ENCODE measurements at regions not wholly inside any gene's neighbourhood (a gene's known extent, or its start where the extent isn't known, plus 50 kb on each side); places are given as distances from the start of the nearest gene placed in this dataset.

- Histone ChIP-seq H3K27me3 (ENCODE audit: control insufficient read depth, low read length) (no peaks in the 10 kb centered on the region), H3K4me3 (ENCODE audit: low read length) (no peak overlapping the region), H3K36me3 (ENCODE audit: control insufficient read depth, low read length) (no peaks in the 10 kb centered on the region), H3K9me2 (replicated peaks; ENCODE audit: control insufficient read depth, low read length) (no peaks in the 10 kb centered on the region), H3K79me2 (ENCODE audit: control insufficient read depth, low read length) (no peaks in the 10 kb centered on the region), H3K9me3 (ENCODE audit: control insufficient read depth, insufficient read depth, low read length) (no peaks in the 10 kb centered on the region), H4K20me1 (ENCODE audit: control insufficient read depth, insufficient read depth, low read depth, low read length) (no peaks in the 10 kb centered on the region), H3F3A (ENCODE audit: control insufficient read depth, insufficient read depth) (no peaks in the 10 kb centered on the region), H3K4me1 (ENCODE audit: control insufficient read depth, low read length) (no peaks in the 10 kb centered on the region), H3K4me2 (ENCODE audit: low read length) (no peak overlapping the region), H3K27ac (ENCODE audit: low read depth, low read length) (no peak overlapping the region)
- TF ChIP-seq CTCF (IDR thresholded peaks at IDR 0.05; ENCODE audit: low read depth, low read length, poor library complexity, severe bottlenecking) = no peak
- TF ChIP-seq EZH2phosphoT487 (IDR thresholded peaks at IDR 0.05; ENCODE audit: borderline replicate concordance, low read length) = no peak
These were observed 305.1 kb upstream of the LYZL1 start for GRCh38 chr10:28983799-28984198.

GRCh38 chr10:28984431-28984830 lies 304.4 kb upstream of the LYZL1 start:
- H3K9me2 ChIP-seq (replicated peaks; ENCODE audit: control insufficient read depth, low read length) = no peaks in the 10 kb centered on the region

GRCh38 chr10:28985137-28985885 lies 303.6 kb upstream of the LYZL1 start:
- H3K4me3 ChIP-seq (ENCODE audit: low read length) = no peak overlapping the region
- no peaks in the 10 kb centered on the region for H3F3A ChIP-seq (ENCODE audit: control insufficient read depth, insufficient read depth)
- no peaks in the 10 kb centered on the region for H3K9me2 ChIP-seq (replicated peaks; ENCODE audit: control insufficient read depth, low read length)
- H3K27me3 ChIP-seq (ENCODE audit: control insufficient read depth, low read length) = no peaks in the 10 kb centered on the region
- TF ChIP-seq CTCF (IDR thresholded peaks at IDR 0.05; ENCODE audit: low read depth, low read length, poor library complexity, severe bottlenecking) (no peak), EZH2phosphoT487 (IDR thresholded peaks at IDR 0.05; ENCODE audit: borderline replicate concordance, low read length) (no peak)
- H3K4me2 ChIP-seq (ENCODE audit: low read length) = no peak overlapping the region
- no peaks in the 10 kb centered on the region for H3K9me3 ChIP-seq (ENCODE audit: control insufficient read depth, insufficient read depth, low read length)
- H3K4me1 ChIP-seq (ENCODE audit: control insufficient read depth, low read length) = no peaks in the 10 kb centered on the region
- H3K79me2 ChIP-seq (ENCODE audit: control insufficient read depth, low read length) = no peaks in the 10 kb centered on the region
- no peak overlapping the region for H3K27ac ChIP-seq (ENCODE audit: low read depth, low read length)
- no peaks in the 10 kb centered on the region for H4K20me1 ChIP-seq (ENCODE audit: control insufficient read depth, insufficient read depth, low read depth, low read length)
- no peaks in the 10 kb centered on the region for H3K36me3 ChIP-seq (ENCODE audit: control insufficient read depth, low read length)

More at GRCh38 chr10:28984431-28984830, 304.4 kb upstream of the LYZL1 start:
- Histone ChIP-seq H3K9me3 (ENCODE audit: control insufficient read depth, insufficient read depth, low read length) (no peaks in the 10 kb centered on the region), H3K4me1 (ENCODE audit: control insufficient read depth, low read length) (no peaks in the 10 kb centered on the region), H3K4me3 (ENCODE audit: low read length) (no peak overlapping the region), H3F3A (ENCODE audit: control insufficient read depth, insufficient read depth) (no peaks in the 10 kb centered on the region), H4K20me1 (ENCODE audit: control insufficient read depth, insufficient read depth, low read depth, low read length) (no peaks in the 10 kb centered on the region), H3K79me2 (ENCODE audit: control insufficient read depth, low read length) (no peaks in the 10 kb centered on the region), H3K4me2 (ENCODE audit: low read length) (no peak overlapping the region), H3K27me3 (ENCODE audit: control insufficient read depth, low read length) (no peaks in the 10 kb centered on the region), H3K27ac (ENCODE audit: low read depth, low read length) (no peak overlapping the region), H3K36me3 (ENCODE audit: control insufficient read depth, low read length) (no peaks in the 10 kb centered on the region)
- TF ChIP-seq EZH2phosphoT487 (IDR thresholded peaks at IDR 0.05; ENCODE audit: borderline replicate concordance, low read length) (no peak), CTCF (IDR thresholded peaks at IDR 0.05; ENCODE audit: low read depth, low read length, poor library complexity, severe bottlenecking) (no peak)

Data from DOHH2 (cell line).